ENCODE measurements at regions not wholly inside any gene's neighbourhood (a gene's known extent, or its start where the extent isn't known, plus 50 kb on each side); places are given as distances from the start of the nearest gene placed in this dataset.
"Not testable (repeated sequence)": the region's sequence is repeated elsewhere in the genome, so short reads cannot be mapped to it uniquely, and the experiment has no call there.

GRCh38 chr17:31679667-31680066 lies 179.4 kb downstream of the COPRS start:
- Histone ChIP-seq H3K9me3 (ENCODE audit: control insufficient read depth, low read length) (no peaks in the 10 kb centered on the region), H3K4me3 (ENCODE audit: extremely low read depth, insufficient read depth, low read length, poor library complexity, severe bottlenecking) (no peak overlapping the region), H3K36me3 (ENCODE audit: control insufficient read depth, insufficient read depth, low read length) (no peaks in the 10 kb centered on the region), H3K4me1 (ENCODE audit: control insufficient read depth, insufficient read depth, low read length, poor library complexity, severe bottlenecking) (peaks cover 13% of the 10 kb centered on the region), H3K27ac (ENCODE audit: low read depth, low read length, severe bottlenecking) (no peak overlapping the region)
- WGBS, 2 experiments (ENCODE audit: insufficient coverage in 2 of 2): 100% methylated on average over 5 of the region's 5 CpGs; no CpG with 5 or more reads in 1 of the 2 experiments

- Histone ChIP-seq H3K36me3 (ENCODE audit: control insufficient read depth, insufficient read depth, low read length) (no peaks in the 10 kb centered on the region), H3K4me3 (ENCODE audit: extremely low read depth, insufficient read depth, low read length, poor library complexity, severe bottlenecking) (no peak overlapping the region), H3K9me3 (ENCODE audit: control insufficient read depth, low read length) (no peaks in the 10 kb centered on the region), H3K27ac (ENCODE audit: low read depth, low read length, severe bottlenecking) (no peak overlapping the region), H3K4me1 (ENCODE audit: control insufficient read depth, insufficient read depth, low read length, poor library complexity, severe bottlenecking) (peaks cover 22% of the 10 kb centered on the region)
- 100% methylated on average over 1 of the region's 1 CpG for WGBS, 2 experiments (ENCODE audit: insufficient coverage in 2 of 2)
Measured at GRCh38 chr17:31678431-31678830, 180.6 kb downstream of the COPRS start.

GRCh38 chr17:31677681-31678080 lies 181.4 kb downstream of the COPRS start:
- Histone ChIP-seq H3K4me3 (ENCODE audit: extremely low read depth, insufficient read depth, low read length, poor library complexity, severe bottlenecking) (no peak overlapping the region), H3K9me3 (ENCODE audit: control insufficient read depth, low read length) (no peaks in the 10 kb centered on the region), H3K27ac (ENCODE audit: low read depth, low read length, severe bottlenecking) (no peak overlapping the region), H3K36me3 (ENCODE audit: control insufficient read depth, insufficient read depth, low read length) (no peaks in the 10 kb centered on the region), H3K4me1 (ENCODE audit: control insufficient read depth, insufficient read depth, low read length, poor library complexity, severe bottlenecking) (peaks cover 22% of the 10 kb centered on the region)
- WGBS, 2 experiments (ENCODE audit: insufficient coverage in 2 of 2): 94 to 98% methylated on average over 5 to 6 of the region's 6 CpGs

- H3K4me3 ChIP-seq (ENCODE audit: extremely low read depth, insufficient read depth, low read length, poor library complexity, severe bottlenecking): no peak overlapping the region
- no peaks in the 10 kb centered on the region for H3K36me3 ChIP-seq (ENCODE audit: control insufficient read depth, insufficient read depth, low read length)
- H3K9me3 ChIP-seq (ENCODE audit: control insufficient read depth, low read length): no peaks in the 10 kb centered on the region
- 89 to 90% methylated on average over 2 to 3 of the region's 4 CpGs for WGBS, 2 experiments (ENCODE audit: insufficient coverage in 2 of 2)
- H3K27ac ChIP-seq (ENCODE audit: low read depth, low read length, severe bottlenecking): no peak overlapping the region
- H3K4me1 ChIP-seq (ENCODE audit: control insufficient read depth, insufficient read depth, low read length, poor library complexity, severe bottlenecking): peaks cover 22% of the 10 kb centered on the region
Measured at GRCh38 chr17:31677036-31677435, 182.0 kb downstream of the COPRS start.

- H3K27ac ChIP-seq (ENCODE audit: low read depth, low read length, severe bottlenecking); H3K36me3 ChIP-seq (ENCODE audit: control insufficient read depth, insufficient read depth, low read length); H3K4me3 ChIP-seq (ENCODE audit: extremely low read depth, insufficient read depth, low read length, poor library complexity, severe bottlenecking); H3K9me3 ChIP-seq (ENCODE audit: control insufficient read depth, low read length): not testable (repeated sequence)
- H3K4me1 ChIP-seq (ENCODE audit: control insufficient read depth, insufficient read depth, low read length, poor library complexity, severe bottlenecking): peaks cover 22% of the 10 kb centered on the region
- 89 to 94% methylated on average over 3 of the region's 5 CpGs for WGBS, 2 experiments (ENCODE audit: insufficient coverage in 2 of 2)
Measured at GRCh38 chr17:31675392-31675791, 183.7 kb downstream of the COPRS start.

- Histone ChIP-seq H3K27ac (ENCODE audit: low read depth, low read length, severe bottlenecking) (peak overlapping the region; percentile 49), H3K9me3 (ENCODE audit: control insufficient read depth, low read length) (no peaks in the 10 kb centered on the region), H3K4me3 (ENCODE audit: extremely low read depth, insufficient read depth, low read length, poor library complexity, severe bottlenecking) (no peak overlapping the region), H3K4me1 (ENCODE audit: control insufficient read depth, insufficient read depth, low read length, poor library complexity, severe bottlenecking) (peaks cover 22% of the 10 kb centered on the region), H3K36me3 (ENCODE audit: control insufficient read depth, insufficient read depth, low read length) (no peaks in the 10 kb centered on the region)
- WGBS, 2 experiments (ENCODE audit: insufficient coverage in 2 of 2): 91 to 94% methylated on average over 4 to 5 of the region's 5 CpGs
Measured at GRCh38 chr17:31674717-31675349, 184.2 kb downstream of the COPRS start.

GRCh38 chr17:31674305-31674704 lies 184.7 kb downstream of the COPRS start:
- no peaks in the 10 kb centered on the region for H3K9me3 ChIP-seq (ENCODE audit: control insufficient read depth, low read length)
- H3K4me1 ChIP-seq (ENCODE audit: control insufficient read depth, insufficient read depth, low read length, poor library complexity, severe bottlenecking): peaks cover 22% of the 10 kb centered on the region
- WGBS, 2 experiments (ENCODE audit: insufficient coverage in 2 of 2): 88 to 98% methylated on average over 8 of the region's 8 CpGs
- no peaks in the 10 kb centered on the region for H3K36me3 ChIP-seq (ENCODE audit: control insufficient read depth, insufficient read depth, low read length)
- peak overlapping the region; percentile 49 for H3K27ac ChIP-seq (ENCODE audit: low read depth, low read length, severe bottlenecking)
- no peak overlapping the region for H3K4me3 ChIP-seq (ENCODE audit: extremely low read depth, insufficient read depth, low read length, poor library complexity, severe bottlenecking)

GRCh38 chr17:31673076-31673475 lies 186.0 kb downstream of the COPRS start:
- Histone ChIP-seq H3K36me3 (ENCODE audit: control insufficient read depth, insufficient read depth, low read length) (no peaks in the 10 kb centered on the region), H3K9me3 (ENCODE audit: control insufficient read depth, low read length) (no peaks in the 10 kb centered on the region), H3K4me1 (ENCODE audit: control insufficient read depth, insufficient read depth, low read length, poor library complexity, severe bottlenecking) (peaks cover 15% of the 10 kb centered on the region), H3K4me3 (ENCODE audit: extremely low read depth, insufficient read depth, low read length, poor library complexity, severe bottlenecking) (no peak overlapping the region), H3K27ac (ENCODE audit: low read depth, low read length, severe bottlenecking) (no peak overlapping the region)
- WGBS, 2 experiments (ENCODE audit: insufficient coverage in 2 of 2): 90% methylated on average over 6 to 8 of the region's 8 CpGs

GRCh38 chr17:31672161-31672819 lies 186.8 kb downstream of the COPRS start:
- Histone ChIP-seq H3K4me3 (ENCODE audit: extremely low read depth, insufficient read depth, low read length, poor library complexity, severe bottlenecking) (no peak overlapping the region), H3K4me1 (ENCODE audit: control insufficient read depth, insufficient read depth, low read length, poor library complexity, severe bottlenecking) (peaks cover 11% of the 10 kb centered on the region), H3K9me3 (ENCODE audit: control insufficient read depth, low read length) (no peaks in the 10 kb centered on the region), H3K36me3 (ENCODE audit: control insufficient read depth, insufficient read depth, low read length) (no peaks in the 10 kb centered on the region), H3K27ac (ENCODE audit: low read depth, low read length, severe bottlenecking) (no peak overlapping the region)
- 62 to 79% methylated on average over 5 to 6 of the region's 7 CpGs for WGBS, 2 experiments (ENCODE audit: insufficient coverage in 2 of 2)

- WGBS, 2 experiments (ENCODE audit: insufficient coverage in 2 of 2): 84 to 89% methylated on average over 2 of the region's 2 CpGs
- H3K4me1 ChIP-seq (ENCODE audit: control insufficient read depth, insufficient read depth, low read length, poor library complexity, severe bottlenecking): no peaks in the 10 kb centered on the region
- H3K9me3 ChIP-seq (ENCODE audit: control insufficient read depth, low read length): peaks cover 11% of the 10 kb centered on the region
Measured at GRCh38 chr17:31663576-31663975, 195.5 kb downstream of the COPRS start.

GRCh38 chr17:31660684-31661083 lies 198.4 kb downstream of the COPRS start:
- no peak overlapping the region for H3K4me3 ChIP-seq (ENCODE audit: extremely low read depth, insufficient read depth, low read length, poor library complexity, severe bottlenecking)
- peaks cover 11% of the 10 kb centered on the region for H3K9me3 ChIP-seq (ENCODE audit: control insufficient read depth, low read length)
- H3K36me3 ChIP-seq (ENCODE audit: control insufficient read depth, insufficient read depth, low read length): no peaks in the 10 kb centered on the region
- H3K4me1 ChIP-seq (ENCODE audit: control insufficient read depth, insufficient read depth, low read length, poor library complexity, severe bottlenecking): no peaks in the 10 kb centered on the region
- WGBS, 2 experiments (ENCODE audit: insufficient coverage in 2 of 2): 80 to 100% methylated on average over 1 of the region's 3 CpGs
- H3K27ac ChIP-seq (ENCODE audit: low read depth, low read length, severe bottlenecking): no peak overlapping the region

More at GRCh38 chr17:31663576-31663975, 195.5 kb downstream of the COPRS start:
- Histone ChIP-seq H3K27ac (ENCODE audit: low read depth, low read length, severe bottlenecking) (no peak overlapping the region), H3K4me3 (ENCODE audit: extremely low read depth, insufficient read depth, low read length, poor library complexity, severe bottlenecking) (no peak overlapping the region), H3K36me3 (ENCODE audit: control insufficient read depth, insufficient read depth, low read length) (no peaks in the 10 kb centered on the region)

Measured in mesodermal cell (in vitro differentiated cells).